NCI-H1048 (cell line): ENCODE measurements at regions not wholly inside any gene's neighbourhood (a gene's known extent, or its start where the extent isn't known, plus 50 kb on each side); places are given as distances from the start of the nearest gene placed in this dataset.

Experiments used
- DNase-seq: peaks from one replicate; lab custom pipeline; 2025; lab: John Stamatoyannopoulos, UW

DNA sequence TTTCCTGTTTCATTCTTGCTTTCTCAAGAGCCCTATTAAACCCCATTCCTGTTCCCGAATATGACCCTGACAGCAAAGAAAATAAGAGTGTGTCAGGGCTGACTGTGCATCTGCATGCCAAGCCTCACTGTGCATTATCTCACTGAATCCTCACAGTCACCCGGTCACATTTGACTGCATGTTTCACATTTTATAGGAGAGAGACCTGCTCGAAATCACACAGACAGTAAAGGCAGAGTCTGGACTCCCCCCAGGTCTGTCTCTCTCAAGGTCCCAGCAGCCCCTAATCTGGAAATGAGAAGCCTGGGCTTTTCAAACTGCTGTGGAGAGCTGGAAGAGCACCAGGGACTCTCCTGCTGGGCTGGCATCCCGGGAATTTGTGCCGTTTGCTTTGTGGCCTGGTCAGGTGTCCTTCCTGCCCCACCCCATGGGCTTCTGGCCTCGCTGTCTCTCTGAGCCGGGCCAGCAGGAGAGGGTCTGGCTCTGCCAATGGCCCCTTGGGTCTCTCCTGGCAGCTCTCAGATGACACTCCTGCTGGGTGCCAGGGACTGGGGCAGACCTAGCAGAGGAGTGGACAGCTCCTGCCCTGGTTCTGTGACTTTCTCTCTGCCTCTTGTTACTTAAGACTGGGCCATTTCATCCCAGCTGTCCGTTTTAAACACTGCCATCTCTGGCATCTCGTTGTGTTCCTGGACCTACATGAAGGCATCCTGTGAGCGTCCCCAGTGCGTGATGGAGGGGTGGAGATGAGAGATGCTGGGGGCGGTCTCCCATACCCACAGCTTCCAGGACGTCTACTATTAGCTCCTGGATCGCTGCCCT is 173.6 kb downstream of the ARHGAP12 start:
- no peak for DNase-seq

GRCh38 chr10:31753681-31754080 is 174.9 kb downstream of the ARHGAP12 start:
- no peak for DNase-seq

DNA sequence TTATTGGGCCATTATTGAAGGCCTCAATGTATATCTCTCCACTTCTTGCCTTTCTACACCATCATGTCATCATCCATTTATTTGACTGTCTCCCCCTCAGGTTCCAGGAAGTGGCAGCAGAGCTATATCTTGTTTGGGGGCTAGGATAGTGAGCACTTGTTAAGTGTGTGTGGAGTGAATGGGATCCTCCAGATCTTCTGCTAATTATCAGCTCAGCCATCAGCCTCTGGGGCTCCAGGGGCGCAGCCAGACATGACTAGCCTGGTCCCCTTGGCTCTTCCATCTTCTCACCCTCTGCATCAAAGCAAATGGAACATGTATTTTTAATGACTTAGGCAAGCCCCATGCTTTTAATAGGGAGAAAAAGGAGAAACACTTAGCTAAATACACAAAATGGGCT is 176.5 kb downstream of the ARHGAP12 start:
- DNase-seq, result no peak

GRCh38 chr10:31751738-31752080 is 176.9 kb downstream of the ARHGAP12 start:
- DNase-seq, result no peak

DNA sequence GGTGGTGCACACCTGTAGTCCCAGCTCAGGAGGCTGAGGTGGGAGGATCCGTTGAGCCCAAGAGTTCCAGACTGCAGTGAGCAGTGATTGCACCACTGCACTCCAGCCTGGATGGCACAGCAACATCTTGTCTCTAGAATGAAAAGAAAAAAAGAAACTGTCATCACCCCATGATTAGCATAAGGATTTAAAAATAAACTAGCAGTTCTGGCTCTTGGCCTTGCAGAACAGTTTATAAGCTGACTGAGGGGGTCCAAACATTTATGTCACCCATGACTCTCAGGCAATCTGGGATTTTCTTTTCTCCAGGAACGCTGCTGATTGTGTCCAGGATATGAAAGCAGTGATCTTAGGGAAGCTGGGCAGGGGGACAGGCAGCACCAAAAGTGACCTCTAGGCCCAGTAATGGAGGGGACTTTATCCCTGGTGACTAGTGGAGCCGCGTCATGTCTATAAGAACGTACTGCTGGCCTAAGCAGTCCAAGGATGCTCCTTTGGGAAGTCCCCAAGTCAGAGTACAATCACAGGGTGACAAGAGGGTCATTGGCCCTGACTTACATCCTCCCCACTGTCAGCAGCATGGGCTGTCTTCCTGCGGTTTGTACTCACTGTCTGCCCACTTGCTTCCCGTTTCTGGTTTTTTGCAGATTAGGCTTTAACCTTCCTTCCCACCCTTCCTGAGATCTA is 177.4 kb downstream of the ARHGAP12 start:
- DNase-seq, result no peak

DNA sequence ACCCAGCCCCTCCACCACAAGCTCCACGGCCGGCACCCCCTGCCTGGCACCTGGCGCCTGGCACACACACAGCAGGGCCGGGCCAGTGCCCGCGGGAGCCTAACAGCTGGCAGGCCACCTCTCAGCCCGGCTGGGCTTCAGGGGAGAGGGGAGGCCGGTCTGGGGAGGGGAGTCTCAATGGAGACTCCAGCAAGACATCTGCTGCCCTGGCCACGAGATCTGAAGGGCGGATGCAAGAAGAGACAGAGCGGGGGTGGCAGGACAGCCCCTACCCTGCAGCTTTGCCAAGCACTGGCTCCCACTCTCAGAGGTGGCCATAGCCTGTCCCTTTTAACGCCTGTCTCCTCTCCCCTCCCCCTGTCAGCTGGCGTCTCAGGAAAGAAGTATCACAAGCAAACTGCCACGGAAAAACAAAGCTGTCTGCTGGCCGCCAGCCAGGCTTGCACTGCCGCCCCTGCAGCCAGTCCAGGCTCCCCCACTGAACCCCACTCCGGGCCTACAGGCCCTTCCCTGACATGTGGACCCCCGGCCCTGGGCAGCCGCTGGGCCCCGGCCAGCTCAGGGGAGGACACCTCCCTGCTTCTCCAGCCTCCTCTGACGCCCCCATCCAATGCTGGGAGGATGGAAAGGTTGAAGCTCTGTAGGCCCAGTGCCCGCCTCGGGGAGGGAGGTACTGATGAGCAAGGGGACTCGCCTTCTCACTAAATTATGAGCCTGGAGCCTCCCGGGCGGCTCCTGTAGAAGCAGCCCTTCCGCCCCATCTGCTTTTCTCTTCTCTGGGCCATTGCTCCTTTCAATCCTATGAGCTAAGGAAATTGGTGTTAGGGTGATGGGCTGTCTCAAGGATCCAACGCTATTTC is 178.4 kb downstream of the ARHGAP12 start:
- DNase-seq, result no peak

GRCh38 chr10:31749301-31749700 is 179.3 kb downstream of the ARHGAP12 start:
- no peak for DNase-seq

GRCh38 chr10:31745612-31746376 is 182.8 kb downstream of the ARHGAP12 start:
- no peak for DNase-seq

DNA sequence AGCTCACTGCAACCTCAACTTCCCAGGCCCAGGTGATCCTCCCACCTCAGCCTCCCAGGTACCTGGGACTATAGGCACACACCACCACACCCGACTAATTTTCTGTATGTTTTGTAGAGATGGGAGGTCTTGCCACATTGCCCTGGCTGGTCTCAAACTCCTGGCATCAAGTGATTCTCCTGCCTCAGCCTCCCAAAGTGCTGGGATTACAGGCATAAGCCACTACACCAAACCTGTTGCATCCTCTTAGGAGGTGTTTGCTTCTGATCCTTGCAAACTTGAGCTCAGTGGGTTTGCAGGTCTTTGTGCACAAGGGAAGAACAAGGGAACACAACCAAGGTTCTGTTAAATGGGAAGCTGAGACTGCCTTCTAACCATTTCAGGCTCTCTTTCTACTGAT is 184.6 kb downstream of the ARHGAP12 start:
- DNase-seq, result no peak

- DNase-seq, result no peak
Observed at GRCh38 chr10:31742255-31742654, 186.4 kb downstream of the ARHGAP12 start.

GRCh38 chr10:31741473-31741872 is 187.2 kb downstream of the ARHGAP12 start:
- no peak for DNase-seq

DNA sequence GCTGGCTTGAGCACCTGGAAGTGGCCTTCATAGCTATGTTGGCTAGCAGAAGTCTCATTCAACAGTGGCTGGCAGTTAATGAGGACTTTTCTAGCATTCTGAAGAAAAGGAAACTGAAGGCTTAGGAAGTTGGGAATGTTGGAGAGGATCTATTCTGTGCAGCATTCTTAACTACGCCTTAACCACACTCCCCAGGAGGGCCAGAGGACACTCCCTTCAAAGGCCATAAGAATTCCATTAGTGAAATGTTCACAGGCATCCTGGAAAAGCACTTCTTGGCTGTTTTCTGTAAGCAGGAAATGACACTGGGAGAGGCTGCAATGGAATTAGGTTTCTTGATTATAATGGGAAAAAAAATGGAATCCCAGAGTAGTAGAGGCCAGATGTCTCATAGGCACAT is 188.9 kb downstream of the ARHGAP12 start:
- no peak for DNase-seq

- no peak for DNase-seq
Observed at GRCh38 chr10:31739146-31739545, 189.5 kb downstream of the ARHGAP12 start.

GRCh38 chr10:31731711-31732110 is 196.9 kb downstream of the ARHGAP12 start:
- DNase-seq, result no peak

DNA sequence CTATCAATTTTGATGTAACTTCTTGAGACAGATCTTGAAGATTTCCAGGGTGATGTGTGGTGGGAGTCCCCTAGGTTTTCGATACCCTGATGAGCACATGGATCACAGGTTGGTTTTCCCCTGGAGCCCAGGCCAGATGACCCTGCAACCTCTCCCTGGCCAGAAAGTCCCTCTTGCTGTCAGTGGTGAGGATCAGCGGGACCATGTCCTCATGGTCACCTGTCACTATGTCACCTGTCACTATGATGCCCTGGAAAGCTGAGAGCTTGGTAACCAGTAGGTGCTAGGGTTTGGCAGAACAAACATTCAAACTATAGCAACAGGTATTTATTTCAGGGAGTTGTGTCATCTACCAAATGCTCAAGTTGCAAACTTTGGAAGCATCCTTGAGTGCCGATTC is 197.9 kb downstream of the ARHGAP12 start:
- no peak for DNase-seq

DNA sequence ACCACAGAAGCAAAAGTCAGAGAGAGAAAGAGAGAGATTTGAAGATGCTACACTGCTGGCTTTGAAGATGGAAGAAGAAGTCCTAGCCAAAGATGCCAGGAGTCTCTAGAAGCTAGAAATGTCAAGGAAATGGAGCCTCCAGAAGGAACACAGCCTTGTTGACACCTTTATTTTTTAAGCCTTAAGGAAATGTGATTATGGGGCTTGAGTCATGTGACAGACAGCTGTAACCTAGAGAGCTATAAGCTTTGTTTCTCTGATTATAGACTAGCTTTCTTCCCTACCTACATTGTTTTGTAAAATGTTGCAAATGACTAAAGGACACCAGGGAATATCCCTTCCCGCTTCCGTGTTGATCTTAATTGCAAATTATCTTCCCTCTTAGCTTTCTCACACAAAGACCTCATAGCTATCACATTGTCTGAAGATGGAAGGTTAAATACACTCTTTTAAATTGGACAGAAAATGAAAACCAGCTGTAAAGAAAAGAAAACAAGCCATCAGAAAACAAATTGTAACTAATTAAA is 199.9 kb downstream of the ARHGAP12 start:
- DNase-seq, result no peak

DNA sequence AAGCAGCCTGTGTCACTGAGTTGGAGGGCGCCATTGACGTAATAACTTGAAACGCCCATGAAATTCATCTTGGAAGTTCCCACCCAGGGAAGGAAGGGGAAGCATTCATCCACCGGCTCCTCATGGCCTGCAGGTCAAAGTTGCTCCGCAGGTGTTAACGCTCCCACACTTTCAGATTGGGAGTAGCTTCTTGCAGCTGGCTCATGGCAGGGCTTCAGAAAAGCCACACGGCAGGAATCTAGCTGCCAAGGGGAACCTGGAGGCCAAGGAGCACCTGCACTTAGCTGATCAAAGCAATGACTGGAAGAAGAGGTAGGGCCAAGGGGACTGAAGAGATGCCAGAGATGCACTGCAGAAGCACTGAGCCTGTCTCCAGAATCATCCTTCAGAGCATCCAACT is 203.2 kb downstream of the ARHGAP12 start:
- no peak for DNase-seq

GRCh38 chr10:31724296-31724695 is 204.3 kb downstream of the ARHGAP12 start:
- DNase-seq, result no peak

DNA sequence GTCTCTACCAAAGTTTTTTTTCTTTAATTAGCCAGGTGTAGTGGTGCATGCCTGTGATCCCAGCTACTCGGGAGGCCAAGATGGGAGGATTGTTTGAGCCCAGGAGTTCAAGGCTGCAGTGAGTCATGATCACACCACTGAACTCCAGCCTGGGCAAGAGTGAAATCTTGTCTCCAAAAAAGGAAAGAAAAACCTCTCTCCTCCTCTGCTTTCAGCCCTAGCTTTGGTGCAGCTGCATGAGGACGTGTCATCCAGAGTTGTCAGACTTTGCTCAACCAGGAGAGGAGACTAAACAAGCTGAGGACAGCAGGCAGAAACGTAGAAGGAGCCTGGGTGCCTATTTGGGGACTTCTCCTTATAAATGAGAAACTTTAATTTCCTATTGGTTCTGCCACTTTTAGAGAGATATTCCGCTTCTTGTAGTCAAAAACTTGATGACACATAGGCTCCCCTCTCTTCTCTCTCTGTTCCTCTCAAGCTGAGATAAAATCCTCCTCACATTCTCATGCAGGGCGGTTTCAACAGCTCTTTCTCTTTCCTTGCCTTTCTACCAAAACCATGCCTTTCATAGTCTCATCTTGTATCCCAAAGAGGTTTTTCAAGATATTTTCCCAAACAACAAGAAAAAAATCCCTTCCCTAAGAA is 205.4 kb downstream of the ARHGAP12 start:
- no peak for DNase-seq

GRCh38 chr10:31721096-31721495 is 207.5 kb downstream of the ARHGAP12 start:
- no peak for DNase-seq

DNA sequence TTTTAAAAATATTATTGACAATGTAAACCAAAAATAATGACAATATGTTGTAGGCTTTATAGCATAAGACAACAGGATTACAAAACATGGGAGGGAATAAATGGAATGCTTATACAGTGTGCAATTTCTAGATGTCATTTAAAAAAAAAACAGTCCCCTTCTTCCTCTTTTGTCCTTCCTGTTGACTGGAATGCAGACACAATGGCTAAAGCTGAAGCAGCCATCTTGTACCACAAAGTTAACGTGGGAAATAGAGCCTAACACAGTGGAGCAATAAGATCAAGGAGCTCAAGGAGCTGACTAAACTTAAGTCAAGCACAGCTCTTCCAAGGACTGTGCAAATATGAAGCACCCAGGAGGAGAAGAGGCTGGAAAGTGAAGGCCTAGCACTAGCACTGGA is 208.1 kb downstream of the ARHGAP12 start:
- no peak for DNase-seq
